HepG2 (cell line): ENCODE measurements at regions not wholly inside any gene's neighbourhood (a gene's known extent, or its start where the extent isn't known, plus 50 kb on each side); places are given as distances from the start of the nearest gene placed in this dataset.

Experiments used
- ATAC-seq: fragments of 200-7000 bp; cut with Tn5 transposase; 3 replicates; pipeline ENCODE4 v1.9.1; 2020; ENCODE audit warnings: mild to moderate bottlenecking, moderate library complexity
- BruUV-seq: library from RNA; stranded (reverse); fragments of 400-500 nt; replicated peaks from 2 replicates; lab custom pipeline; 2021; lab: Mats Ljungman, UMichigan
- CTCF ChIA-PET: fragments of 300-600 bp; formaldehyde crosslinking; extraction: SDS; loops from one replicate; lab custom pipeline; 2021; ENCODE audit warnings: low total read pairs, inconsistent platforms, low intra/inter-chr PET ratio; lab: Yijun Ruan, JAX
- POLR2A ChIA-PET: fragments of 350-600 bp; sonication (Branson Sonifier 250); formaldehyde crosslinking; loops from one replicate; lab custom pipeline; 2020; ENCODE audit warnings: antibody characterized with exemption, inconsistent platforms; lab: Yijun Ruan, JAX
- DNase-seq: peaks from one replicate; pipeline ENCODE4 v3.0.0-alpha.2; 2015; ENCODE audit warnings: low spot score
- FAIRE-seq: peaks from 3 replicates; lab custom pipeline; 2011; peaks lifted over from hg19 to GRCh38; lab: Jason Lieb, UNC
- H2AFZ ChIP-seq: one replicate; pipeline ENCODE4 v1.6.1; 2011; ENCODE audit warnings: low read length, inconsistent platforms
- H3K27ac ChIP-seq: fragments of 300-600 bp; 3 replicates; pipeline ENCODE4 v1.8.0; 2011; ENCODE audit warnings: mixed run types, mild to moderate bottlenecking, mixed read lengths, low read length, inconsistent platforms; ENCODE audit not compliant: insufficient read depth; ENCODE audit errors: extremely low read length
- H3K27me3 ChIP-seq, 2 experiments: fragments of 200-600 bp in 1 of 2; 2 replicates in 1 of 2; 3 replicates in 1 of 2; pipeline versions ENCODE4 v1.6.0 to v1.8.0; 2011; ENCODE audit warnings: low read length in 2 of 2, mild to moderate bottlenecking in 2 of 2, moderate library complexity in 2 of 2, inconsistent platforms in 1 of 2; ENCODE audit not compliant: insufficient read depth in 2 of 2, control insufficient read depth in 1 of 2
- H3K36me3 ChIP-seq, 2 experiments: fragments of 200-600 bp in 1 of 2; replicated peaks in 1 of 2; 2 replicates in 1 of 2; 3 replicates in 1 of 2; pipeline versions ENCODE4 v1.5.1 to v1.8.0; 2011; ENCODE audit warnings: low read length in 2 of 2, inconsistent platforms in 1 of 2; ENCODE audit not compliant: insufficient read depth in 2 of 2, control insufficient read depth in 1 of 2
- H3K4me1 ChIP-seq: 2 replicates; pipeline ENCODE4 v1.5.1; 2012; ENCODE audit warnings: low read length, inconsistent platforms; ENCODE audit not compliant: insufficient read depth
- H3K4me2 ChIP-seq: 2 replicates; pipeline ENCODE4 v1.6.0; 2011; ENCODE audit warnings: low read depth, low read length, inconsistent platforms
- H3K4me3 ChIP-seq, 3 experiments: fragments of 200-600 bp in 1 of 3; sonication (generic), shearing (Covaris generic) in 1 of 3; replicated peaks in 1 of 3; 2 replicates each; pipeline ENCODE4 v1.5.1; 2011 to 2016; ENCODE audit warnings: low read length in 3 of 3, inconsistent platforms in 2 of 3, low read depth in 2 of 3, mild to moderate bottlenecking in 2 of 3, control low read depth in 1 of 3, mixed read lengths in 1 of 3; ENCODE audit not compliant: insufficient read depth in 1 of 3
- H3K79me2 ChIP-seq: one replicate; pipeline ENCODE4 v1.6.1; 2011; ENCODE audit warnings: low read length, inconsistent platforms; ENCODE audit not compliant: insufficient read depth
- H3K9ac ChIP-seq: 2 replicates; pipeline ENCODE4 v1.6.0; 2011; ENCODE audit warnings: mild to moderate bottlenecking, low read depth, low read length, inconsistent platforms; ENCODE audit not compliant: insufficient read depth
- H3K9me3 ChIP-seq: 2 replicates; pipeline ENCODE4 v1.5.1; 2012; ENCODE audit warnings: mild to moderate bottlenecking, low read length
- H4K20me1 ChIP-seq: 2 replicates; pipeline ENCODE4 v1.6.0; 2011; ENCODE audit warnings: inconsistent platforms, mild to moderate bottlenecking, low read length, moderate library complexity; ENCODE audit not compliant: insufficient read depth
- HNRNPL ChIP-seq: fragments of 200-400 bp; formaldehyde crosslinking; IDR thresholded peaks from 2 replicates; pipeline ENCODE4 v1.6.1; 2017; ENCODE audit warnings: mild to moderate bottlenecking, low read depth, low read length
- JUND ChIP-seq: sonication (generic); formaldehyde crosslinking; IDR thresholded peaks from 2 replicates; pipeline ENCODE4 v1.8.0; 2022; ENCODE audit warnings: mild to moderate bottlenecking, missing genetic modification reagents
- MAFF ChIP-seq: IDR thresholded peaks from 2 replicates; pipeline ENCODE4 v1.6.1; 2011; ENCODE audit warnings: low read depth, low read length, improper control_type of control experiment
- MAFK ChIP-seq, 2 experiments: IDR thresholded peaks in 1 of 2; conservative IDR thresholded peaks in 1 of 2; 2 replicates each; pipeline ENCODE4 v1.6.1; 2011; ENCODE audit warnings: improper control_type of control experiment in 2 of 2, low read length in 2 of 2
- PITX1 ChIP-seq: sonication (generic); formaldehyde crosslinking; IDR thresholded peaks from 2 replicates; pipeline ENCODE4 v1.5.1; 2020; ENCODE audit warnings: mild to moderate bottlenecking, missing genetic modification reagents
- SRF ChIP-seq: IDR thresholded peaks from 2 replicates; pipeline ENCODE4 v1.6.1; 2011; ENCODE audit warnings: mild to moderate bottlenecking, low read depth, low read length, moderate library complexity
- ZFY ChIP-seq: sonication (generic); formaldehyde crosslinking; IDR thresholded peaks from 2 replicates; pipeline ENCODE4 v1.4.0; 2020; ENCODE audit warnings: missing genetic modification reagents
- ZNF274 ChIP-seq: sonication (generic); formaldehyde crosslinking; IDR thresholded peaks from 2 replicates; pipeline ENCODE4 v1.5.1; 2020; ENCODE audit warnings: mild to moderate bottlenecking, missing genetic modification reagents
- ZNF331 ChIP-seq: sonication (generic); formaldehyde crosslinking; IDR thresholded peaks from 2 replicates; pipeline ENCODE4 v1.4.0; 2020; ENCODE audit warnings: missing genetic modification reagents
- ZNF768 ChIP-seq: sonication (generic); formaldehyde crosslinking; IDR thresholded peaks from 2 replicates; pipeline ENCODE4 v1.4.0; 2020; ENCODE audit warnings: missing genetic modification reagents
- ZSCAN31 ChIP-seq: sonication (generic); formaldehyde crosslinking; IDR thresholded peaks from 2 replicates; pipeline ENCODE4 v1.5.0; 2020; ENCODE audit warnings: low read depth, mild to moderate bottlenecking, missing genetic modification reagents
- WGBS: methylation state at CpG from one replicate; pipeline ENCODE4 v1.1.6; 2017; ENCODE audit warnings: low lambda C conversion rate; 5-methylcytosine and 5-hydroxymethylcytosine counted together
- in situ Hi-C: cut with HindIII; loops from 2 replicates; pipeline ENCODE4 v1.10.0; 2017; ENCODE audit warnings: low pct_unique_long_range_greater_than_20kb; ENCODE audit not compliant: extremely low pct_ligation_motif_present
- intact Hi-C: fragments of 100-400 bp; cut with micrococcal nuclease; formaldehyde crosslinking; loops from one replicate; pipeline ENCODE4 v1.10.0; 2022; ENCODE audit not compliant: unreplicated experiment
- TF ChIP-seq, protein P1 (sequence below): sonication (generic); formaldehyde crosslinking; IDR thresholded peaks from 2 replicates; pipeline ENCODE4 v1.5.0; 2020; ENCODE audit warnings: missing genetic modification reagents
- TF ChIP-seq, protein P2 (sequence below): sonication (generic); formaldehyde crosslinking; IDR thresholded peaks from 2 replicates; pipeline ENCODE4 v1.5.1; 2020; ENCODE audit warnings: mild to moderate bottlenecking, missing genetic modification reagents

DNA sequence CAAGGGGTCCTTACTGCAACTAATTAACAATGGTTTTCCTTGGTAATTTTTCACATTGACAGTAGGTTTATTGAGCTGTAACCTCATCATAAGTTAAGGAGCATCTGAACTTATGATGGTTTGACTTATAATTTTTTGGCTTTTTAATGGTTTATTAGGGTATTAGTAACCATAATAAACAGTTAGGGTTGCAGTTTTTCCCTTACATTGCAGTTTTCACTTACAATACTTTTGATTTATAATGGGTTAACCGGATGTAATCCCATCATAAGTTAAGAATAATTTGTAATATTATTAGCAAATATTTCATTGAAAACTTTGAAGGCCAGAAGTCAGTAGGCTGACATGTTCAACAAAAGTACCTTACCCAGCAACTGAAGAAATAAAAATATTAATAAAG lies 811.6 kb downstream of the TRHDE start:
- no peak for ATAC-seq
- BruUV-seq = no TSS peak
- 0% methylated on average over 1 of the region's 1 CpG for WGBS
- Histone ChIP-seq H3K79me2 (no peaks in the 10 kb centered on the region), H3K36me3 (no peaks in the 10 kb centered on the region), H4K20me1 (no peaks in the 10 kb centered on the region), H3K27me3 (no peaks in the 10 kb centered on the region), H3K27ac (no peak overlapping the region), H3K4me3 (no peak overlapping the region), H3K9me3 (peaks cover 67% of the 10 kb centered on the region), H3K9ac (no peak overlapping the region), H3K4me2 (no peak overlapping the region), H3K4me1 (no peaks in the 10 kb centered on the region), H2AFZ (no peak overlapping the region)
- TF ChIP-seq ZNF331 (CRISPR knock-in tag) = no peak
- TF ChIP-seq MAFK (conservative IDR thresholded peaks at IDR 0.05 in 1 of 2, IDR thresholded peaks at IDR 0.05 in 1 of 2; ENCODE audit: low read length in 2 of 2) = peak; percentile 53 to 79; a peak in 3 of 4 replicates
- peak; percentile 59; the same call in 1 of the 2 replicates for TF ChIP-seq MAFF
- FAIRE-seq = no peak
- ChIA-PET POLR2A (no interaction called here), CTCF (no interaction called here)
- intact Hi-C loops (no loop called here), in situ Hi-C loops (no loop called here)
- no peak for DNase-seq

DNA sequence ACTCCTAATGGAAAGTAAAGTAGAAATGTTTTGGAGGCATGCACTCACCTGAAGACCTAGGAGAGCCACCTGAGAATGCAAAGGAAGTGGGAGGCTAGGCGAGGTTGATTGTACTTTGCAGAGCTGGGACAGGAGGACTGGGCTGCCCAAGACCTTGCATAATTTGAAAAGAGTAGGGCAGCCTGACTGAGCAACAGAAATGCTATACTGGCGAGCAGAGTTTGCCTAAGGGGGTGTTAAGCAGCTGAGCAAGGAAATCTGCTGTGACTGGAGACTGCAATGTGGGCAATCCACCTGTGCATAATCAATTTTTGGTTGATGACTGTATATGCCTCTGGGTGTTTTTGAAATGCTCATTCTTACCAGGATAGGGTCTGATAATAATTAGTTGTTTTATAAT lies 834.1 kb downstream of the TRHDE start:
- Histone ChIP-seq H3K36me3 (no peaks in the 10 kb centered on the region), H3K27me3 (no peaks in the 10 kb centered on the region), H2AFZ (no peak overlapping the region), H3K9ac (no peak overlapping the region), H3K4me1 (no peaks in the 10 kb centered on the region), H3K4me2 (no peak overlapping the region)
- CTCF ChIA-PET = no interaction called here
- no peak for FAIRE-seq
- POLR2A ChIA-PET = no interaction called here
- no peak for ATAC-seq
- WGBS = 0% methylated on average over 2 of the region's 2 CpGs
- TF ChIP-seq HNRNPL (no peak), SRF (no peak), ZNF768 (CRISPR knock-in tag) (no peak), PITX1 (no peak), ZNF274 (CRISPR knock-in tag) (no peak), JUND (CRISPR knock-in tag) (no peak), ZFY (CRISPR knock-in tag) (no peak), ZSCAN31 (no peak)
- TF ChIP-seq, protein P1, sequence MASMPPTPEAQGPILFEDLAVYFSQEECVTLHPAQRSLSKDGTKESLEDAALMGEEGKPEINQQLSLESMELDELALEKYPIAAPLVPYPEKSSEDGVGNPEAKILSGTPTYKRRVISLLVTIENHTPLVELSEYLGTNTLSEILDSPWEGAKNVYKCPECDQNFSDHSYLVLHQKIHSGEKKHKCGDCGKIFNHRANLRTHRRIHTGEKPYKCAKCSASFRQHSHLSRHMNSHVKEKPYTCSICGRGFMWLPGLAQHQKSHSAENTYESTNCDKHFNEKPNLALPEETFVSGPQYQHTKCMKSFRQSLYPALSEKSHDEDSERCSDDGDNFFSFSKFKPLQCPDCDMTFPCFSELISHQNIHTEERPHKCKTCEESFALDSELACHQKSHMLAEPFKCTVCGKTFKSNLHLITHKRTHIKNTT (CRISPR knock-in tag) = no peak
- TF ChIP-seq, protein P2, sequence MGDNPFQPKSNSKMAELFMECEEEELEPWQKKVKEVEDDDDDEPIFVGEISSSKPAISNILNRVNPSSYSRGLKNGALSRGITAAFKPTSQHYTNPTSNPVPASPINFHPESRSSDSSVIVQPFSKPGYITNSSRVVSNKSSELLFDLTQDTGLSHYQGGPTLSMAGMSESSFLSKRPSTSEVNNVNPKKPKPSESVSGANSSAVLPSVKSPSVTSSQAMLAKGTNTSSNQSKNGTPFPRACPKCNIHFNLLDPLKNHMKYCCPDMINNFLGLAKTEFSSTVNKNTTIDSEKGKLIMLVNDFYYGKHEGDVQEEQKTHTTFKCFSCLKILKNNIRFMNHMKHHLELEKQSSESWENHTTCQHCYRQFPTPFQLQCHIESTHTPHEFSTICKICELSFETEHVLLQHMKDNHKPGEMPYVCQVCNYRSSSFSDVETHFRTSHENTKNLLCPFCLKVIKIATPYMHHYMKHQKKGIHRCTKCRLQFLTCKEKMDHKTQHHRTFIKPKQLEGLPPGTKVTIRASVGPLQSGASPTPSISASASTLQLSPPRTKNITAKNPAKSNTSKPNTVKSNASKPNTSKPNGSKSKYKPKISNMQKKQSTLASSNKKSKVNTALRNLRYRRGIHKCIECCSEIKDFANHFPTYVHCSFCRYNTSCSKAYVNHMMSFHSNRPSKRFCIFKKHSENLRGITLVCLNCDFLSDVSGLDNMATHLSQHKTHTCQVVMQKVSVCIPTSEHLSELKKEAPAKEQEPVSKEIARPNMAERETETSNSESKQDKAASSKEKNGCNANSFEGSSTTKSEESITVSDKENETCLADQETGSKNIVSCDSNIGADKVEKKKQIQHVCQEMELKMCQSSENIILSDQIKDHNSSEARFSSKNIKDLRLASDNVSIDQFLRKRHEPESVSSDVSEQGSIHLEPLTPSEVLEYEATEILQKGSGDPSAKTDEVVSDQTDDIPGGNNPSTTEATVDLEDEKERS = no peak
- TF ChIP-seq, all 625 proteins: peak for 0
- intact Hi-C loops = no loop called here
- Histone ChIP-seq H3K27ac (no peak overlapping the region), H3K4me3 (no peak overlapping the region), H4K20me1 (no peaks in the 10 kb centered on the region), H3K79me2 (no peaks in the 10 kb centered on the region), H3K9me3 (peaks cover 32% of the 10 kb centered on the region)
- in situ Hi-C loops = no loop called here
- no peak for DNase-seq
- no TSS peak for BruUV-seq
